ENCODE measurements at regions not wholly inside any gene's neighbourhood (a gene's known extent, or its start where the extent isn't known, plus 50 kb on each side); places are given as distances from the start of the nearest gene placed in this dataset.

GRCh38 chr3:72445827-72446217 lies 402.4 kb downstream of the SHQ1 start:
- TF ChIP-seq, protein P1, sequence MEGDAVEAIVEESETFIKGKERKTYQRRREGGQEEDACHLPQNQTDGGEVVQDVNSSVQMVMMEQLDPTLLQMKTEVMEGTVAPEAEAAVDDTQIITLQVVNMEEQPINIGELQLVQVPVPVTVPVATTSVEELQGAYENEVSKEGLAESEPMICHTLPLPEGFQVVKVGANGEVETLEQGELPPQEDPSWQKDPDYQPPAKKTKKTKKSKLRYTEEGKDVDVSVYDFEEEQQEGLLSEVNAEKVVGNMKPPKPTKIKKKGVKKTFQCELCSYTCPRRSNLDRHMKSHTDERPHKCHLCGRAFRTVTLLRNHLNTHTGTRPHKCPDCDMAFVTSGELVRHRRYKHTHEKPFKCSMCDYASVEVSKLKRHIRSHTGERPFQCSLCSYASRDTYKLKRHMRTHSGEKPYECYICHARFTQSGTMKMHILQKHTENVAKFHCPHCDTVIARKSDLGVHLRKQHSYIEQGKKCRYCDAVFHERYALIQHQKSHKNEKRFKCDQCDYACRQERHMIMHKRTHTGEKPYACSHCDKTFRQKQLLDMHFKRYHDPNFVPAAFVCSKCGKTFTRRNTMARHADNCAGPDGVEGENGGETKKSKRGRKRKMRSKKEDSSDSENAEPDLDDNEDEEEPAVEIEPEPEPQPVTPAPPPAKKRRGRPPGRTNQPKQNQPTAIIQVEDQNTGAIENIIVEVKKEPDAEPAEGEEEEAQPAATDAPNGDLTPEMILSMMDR (IDR thresholded peaks at IDR 0.05) = no peak
- TF ChIP-seq EZH2 (IDR thresholded peaks at IDR 0.05) (no peak), EZH2phosphoT487 (IDR thresholded peaks at IDR 0.05) (no peak)
